MM.1S (cell line): ENCODE measurements at regions not wholly inside any gene's neighbourhood (a gene's known extent, or its start where the extent isn't known, plus 50 kb on each side); places are given as distances from the start of the nearest gene placed in this dataset.

ENCODE experiments used
- DNase-seq: peaks from one replicate; pipeline ENCODE4 v3.0.0-alpha.2; 2015
- H2AFZ ChIP-seq: fragments of 300-600 bp; sonication (generic); 2 replicates; pipeline ENCODE4 v1.6.0; 2016; ENCODE audit warnings: antibody characterized with exemption, low read length
- H3F3A ChIP-seq: fragments of 300-600 bp; sonication (generic); 2 replicates; pipeline ENCODE4 v1.6.1; 2016; ENCODE audit warnings: mild to moderate bottlenecking, antibody characterized with exemption, low read length, moderate library complexity, mixed read lengths; ENCODE audit not compliant: insufficient read depth
- H3K27ac ChIP-seq: fragments of 300-600 bp; sonication (generic); 2 replicates; pipeline ENCODE4 v1.5.1; 2016; ENCODE audit warnings: mild to moderate bottlenecking, low read length
- H3K27me3 ChIP-seq: fragments of 300-600 bp; sonication (generic); replicated peaks from 2 replicates; pipeline ENCODE4 v1.6.0; 2016; ENCODE audit warnings: low read length; ENCODE audit not compliant: insufficient read depth
- H3K36me3 ChIP-seq: fragments of 300-600 bp; sonication (generic); replicated peaks from 2 replicates; pipeline ENCODE4 v1.6.1; 2016; ENCODE audit warnings: mild to moderate bottlenecking, low read length, mixed read lengths; ENCODE audit not compliant: insufficient read depth
- H3K4me1 ChIP-seq: fragments of 300-600 bp; sonication (generic); 2 replicates; pipeline ENCODE4 v1.6.1; 2016; ENCODE audit warnings: low read length, mixed read lengths
- H3K4me2 ChIP-seq: fragments of 300-600 bp; sonication (generic); 2 replicates; pipeline ENCODE4 v1.6.0; 2016; ENCODE audit warnings: low read depth, low read length
- H3K4me3 ChIP-seq: fragments of 300-600 bp; sonication (generic); 2 replicates; pipeline ENCODE4 v1.5.1; 2016; ENCODE audit warnings: low read length, mixed read lengths
- H3K79me2 ChIP-seq: fragments of 300-600 bp; sonication (generic); 2 replicates; pipeline ENCODE4 v1.6.1; 2016; ENCODE audit warnings: mixed run types, low read length, mixed read lengths
- H3K9ac ChIP-seq: fragments of 300-600 bp; sonication (generic); 2 replicates; pipeline ENCODE4 v1.6.1; 2016; ENCODE audit warnings: low read length, mixed read lengths
- H3K9me2 ChIP-seq: fragments of 300-600 bp; sonication (generic); replicated peaks from 2 replicates; pipeline ENCODE4 v1.6.1; 2016; ENCODE audit warnings: mild to moderate bottlenecking, low read length, mixed read lengths; ENCODE audit not compliant: insufficient read depth
- H3K9me3 ChIP-seq: fragments of 300-600 bp; sonication (generic); replicated peaks from 2 replicates; pipeline ENCODE4 v1.6.1; 2016; ENCODE audit warnings: mild to moderate bottlenecking, low read length, mixed read lengths; ENCODE audit not compliant: insufficient read depth
- H4K20me1 ChIP-seq: fragments of 300-600 bp; sonication (generic); 2 replicates; pipeline ENCODE4 v1.6.1; 2016; ENCODE audit warnings: mild to moderate bottlenecking, low read length, moderate library complexity, mixed read lengths; ENCODE audit not compliant: insufficient read depth
- EZH2 ChIP-seq: fragments of 300-600 bp; sonication (generic); optimal IDR thresholded peaks from 2 replicates; pipeline ENCODE3; 2017; ENCODE audit warnings: low read depth, mild to moderate bottlenecking, antibody characterized with exemption, low read length, mixed read lengths
- EZH2phosphoT487 ChIP-seq: fragments of 300-600 bp; sonication (generic); IDR thresholded peaks from 2 replicates; pipeline ENCODE4 v1.6.1; 2018; ENCODE audit warnings: antibody characterized with exemption, low read length
- TF ChIP-seq, protein P1 (sequence below): fragments of 300-600 bp; sonication (generic); IDR thresholded peaks from 2 replicates; pipeline ENCODE4 v1.5.1; 2016; ENCODE audit warnings: antibody characterized with exemption, low read length, mixed read lengths

DNA sequence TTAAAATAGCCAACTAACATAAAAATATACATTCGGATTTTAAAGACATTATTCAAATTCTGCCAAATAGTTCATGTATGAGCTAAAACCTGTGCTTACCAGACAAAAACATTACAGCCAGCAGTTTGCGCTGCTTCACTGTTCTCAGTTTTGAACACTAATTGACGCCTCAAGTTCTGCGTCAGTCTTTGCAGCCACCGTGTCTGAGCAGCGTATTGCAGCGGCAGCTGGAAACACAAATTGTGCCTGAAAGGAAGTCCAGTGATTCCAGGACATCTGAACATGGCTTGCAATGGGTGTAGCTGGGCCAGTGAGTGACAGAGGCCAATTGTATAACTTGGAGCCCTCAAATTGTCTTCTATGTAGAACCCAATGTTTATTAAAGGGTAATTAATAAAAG lies 267.6 kb downstream of the TFCP2L1 start:
- no peaks in the 10 kb centered on the region for H3F3A ChIP-seq
- no peaks in the 10 kb centered on the region for H3K9me3 ChIP-seq
- H2AFZ ChIP-seq: no peak overlapping the region
- H3K4me1 ChIP-seq: no peaks in the 10 kb centered on the region
- H3K36me3 ChIP-seq: no peaks in the 10 kb centered on the region
- no peak for DNase-seq
- no peak overlapping the region for H3K4me2 ChIP-seq
- no peaks in the 10 kb centered on the region for H3K79me2 ChIP-seq
- H3K27ac ChIP-seq: no peak overlapping the region
- no peak overlapping the region for H3K9ac ChIP-seq
- H3K27me3 ChIP-seq: no peaks in the 10 kb centered on the region
- H4K20me1 ChIP-seq: no peaks in the 10 kb centered on the region
- no peaks in the 10 kb centered on the region for H3K9me2 ChIP-seq
- TF ChIP-seq, protein P1, sequence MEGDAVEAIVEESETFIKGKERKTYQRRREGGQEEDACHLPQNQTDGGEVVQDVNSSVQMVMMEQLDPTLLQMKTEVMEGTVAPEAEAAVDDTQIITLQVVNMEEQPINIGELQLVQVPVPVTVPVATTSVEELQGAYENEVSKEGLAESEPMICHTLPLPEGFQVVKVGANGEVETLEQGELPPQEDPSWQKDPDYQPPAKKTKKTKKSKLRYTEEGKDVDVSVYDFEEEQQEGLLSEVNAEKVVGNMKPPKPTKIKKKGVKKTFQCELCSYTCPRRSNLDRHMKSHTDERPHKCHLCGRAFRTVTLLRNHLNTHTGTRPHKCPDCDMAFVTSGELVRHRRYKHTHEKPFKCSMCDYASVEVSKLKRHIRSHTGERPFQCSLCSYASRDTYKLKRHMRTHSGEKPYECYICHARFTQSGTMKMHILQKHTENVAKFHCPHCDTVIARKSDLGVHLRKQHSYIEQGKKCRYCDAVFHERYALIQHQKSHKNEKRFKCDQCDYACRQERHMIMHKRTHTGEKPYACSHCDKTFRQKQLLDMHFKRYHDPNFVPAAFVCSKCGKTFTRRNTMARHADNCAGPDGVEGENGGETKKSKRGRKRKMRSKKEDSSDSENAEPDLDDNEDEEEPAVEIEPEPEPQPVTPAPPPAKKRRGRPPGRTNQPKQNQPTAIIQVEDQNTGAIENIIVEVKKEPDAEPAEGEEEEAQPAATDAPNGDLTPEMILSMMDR: no peak
- TF ChIP-seq EZH2: no peak
- TF ChIP-seq EZH2phosphoT487: no peak
- H3K4me3 ChIP-seq: no peak overlapping the region

DNA sequence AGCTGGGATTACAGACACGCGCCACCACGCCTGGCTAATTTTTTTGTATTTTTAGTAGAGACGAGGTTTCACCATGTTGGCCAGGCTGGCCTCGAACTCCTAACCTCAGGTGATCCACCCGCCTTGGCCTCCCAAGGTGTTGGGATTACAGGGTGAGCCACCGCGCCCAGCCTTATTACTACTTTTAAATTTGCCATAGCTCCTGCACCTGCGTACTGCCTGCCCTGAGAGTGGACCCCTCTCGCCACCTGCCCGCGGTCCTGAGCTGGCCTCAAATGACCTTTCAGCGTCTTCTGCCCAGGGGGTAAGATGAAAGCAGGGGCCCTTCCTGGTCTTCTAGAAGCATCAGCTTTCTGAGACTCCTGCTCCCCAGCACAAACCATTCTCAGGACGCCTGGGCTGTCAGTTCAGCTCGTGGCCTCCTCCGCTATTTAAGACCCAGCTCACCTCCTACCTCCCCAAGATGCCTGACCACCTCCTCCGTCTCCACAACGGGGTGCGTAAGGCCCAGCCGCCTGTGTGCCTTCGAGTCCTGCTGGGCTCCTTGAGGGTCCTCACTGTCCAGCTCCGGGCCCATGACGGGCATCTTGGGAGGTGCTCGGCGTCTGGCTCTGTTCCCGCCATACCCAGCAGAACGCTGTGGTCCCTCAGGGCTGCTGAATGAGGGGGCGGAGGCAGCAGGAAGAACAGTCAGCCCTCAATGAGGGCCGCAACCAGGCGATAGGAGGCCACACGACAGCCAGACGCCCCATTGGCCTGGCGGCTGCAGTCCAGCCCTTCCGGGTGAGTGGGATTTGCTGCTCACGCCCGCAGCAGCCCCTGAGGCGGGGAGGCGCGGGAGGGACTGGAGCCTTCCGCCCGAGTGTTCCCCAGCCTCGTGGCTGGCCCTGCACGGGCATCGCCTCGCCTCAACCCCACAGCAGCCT lies 266.6 kb downstream of the TFCP2L1 start:
- H3K4me3 ChIP-seq: no peak overlapping the region
- H4K20me1 ChIP-seq: no peaks in the 10 kb centered on the region
- no peak overlapping the region for H2AFZ ChIP-seq
- no peaks in the 10 kb centered on the region for H3K4me1 ChIP-seq
- H3K9me3 ChIP-seq: no peaks in the 10 kb centered on the region
- H3K9me2 ChIP-seq: no peaks in the 10 kb centered on the region
- H3K79me2 ChIP-seq: no peaks in the 10 kb centered on the region
- H3K27me3 ChIP-seq: no peaks in the 10 kb centered on the region
- DNase-seq: no peak
- H3K27ac ChIP-seq: no peak overlapping the region
- no peaks in the 10 kb centered on the region for H3K36me3 ChIP-seq
- no peak overlapping the region for H3K9ac ChIP-seq
- no peaks in the 10 kb centered on the region for H3F3A ChIP-seq
- TF ChIP-seq EZH2phosphoT487 (no peak), EZH2 (no peak)
- TF ChIP-seq, protein P1: no peak
- H3K4me2 ChIP-seq: no peak overlapping the region

DNA sequence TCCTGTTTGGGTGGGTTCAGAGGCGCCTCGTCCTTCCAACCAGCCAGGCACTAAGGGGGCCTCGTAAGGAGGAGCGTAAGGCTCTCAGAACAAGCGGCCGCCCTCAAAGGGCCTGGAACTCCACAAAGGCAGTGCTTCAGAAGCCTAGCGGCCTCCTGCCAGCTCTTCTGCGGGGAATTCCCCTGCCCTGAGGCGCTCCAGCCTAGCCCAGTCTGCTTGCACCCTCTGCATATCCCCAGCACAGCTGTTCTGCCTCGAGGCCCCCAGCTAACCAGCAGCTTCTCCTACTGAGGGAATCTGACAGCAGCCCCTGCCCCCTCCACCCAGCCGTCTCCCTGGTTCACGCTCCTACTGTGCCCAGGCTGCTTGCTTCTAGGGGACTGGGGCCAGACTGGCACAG lies 265.9 kb downstream of the TFCP2L1 start:
- TF ChIP-seq, protein P1: no peak
- TF ChIP-seq EZH2phosphoT487: no peak
- no peak for TF ChIP-seq EZH2
- Histone ChIP-seq H3K79me2 (no peaks in the 10 kb centered on the region), H3K36me3 (no peaks in the 10 kb centered on the region), H3K4me1 (no peaks in the 10 kb centered on the region), H3K9me3 (no peaks in the 10 kb centered on the region), H3K27me3 (no peaks in the 10 kb centered on the region), H3K4me3 (no peak overlapping the region), H3K4me2 (no peak overlapping the region), H3K9me2 (no peaks in the 10 kb centered on the region), H3K27ac (no peak overlapping the region), H2AFZ (no peak overlapping the region), H3F3A (no peaks in the 10 kb centered on the region), H4K20me1 (no peaks in the 10 kb centered on the region), H3K9ac (no peak overlapping the region)
- DNase-seq: no peak
